ENCODE measurements at regions not wholly inside any gene's neighbourhood (a gene's known extent, or its start where the extent isn't known, plus 50 kb on each side); places are given as distances from the start of the nearest gene placed in this dataset.

DNA sequence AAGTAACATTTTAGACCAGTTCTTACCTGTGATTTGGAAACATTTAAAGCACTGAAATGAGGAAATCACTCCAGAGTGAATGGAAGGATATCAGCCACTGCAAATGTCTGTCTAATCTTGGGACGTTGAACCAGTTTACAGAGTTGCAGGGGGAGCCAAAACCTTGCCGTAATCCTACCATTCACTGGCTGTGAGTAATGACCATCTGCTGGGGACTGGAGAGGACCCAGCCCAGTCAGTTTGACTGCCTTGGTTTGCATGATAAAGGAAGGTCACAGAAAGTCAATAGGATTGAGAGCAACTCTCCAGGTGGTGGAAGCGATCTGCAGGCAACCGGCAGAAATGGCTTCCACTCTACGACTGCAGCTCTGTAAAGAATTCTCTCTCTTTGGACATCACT is 167.2 kb downstream of the AKR1D1 start:
- Histone ChIP-seq H3K4me1 (ENCODE audit: control insufficient read depth, insufficient read depth, low read depth, low read length) (peaks cover 5% of the 10 kb centered on the region), H3K79me1 (replicated peaks; ENCODE audit: low read length, poor library complexity, severe bottlenecking) (no peaks in the 10 kb centered on the region), H3K23ac (ENCODE audit: low read length in 2 of 2) (no peak overlapping the region), H2BK5ac (ENCODE audit: low read depth, low read length, poor library complexity, severe bottlenecking) (no peak overlapping the region), H3K36me3 (ENCODE audit: control insufficient read depth in 1 of 2, insufficient read depth in 2 of 2, low read depth in 1 of 2, low read length in 2 of 2) (no peaks in the 10 kb centered on the region), H3K4me2 (ENCODE audit: low read length, poor library complexity, severe bottlenecking) (no peak overlapping the region), H4K91ac (ENCODE audit: low read length) (no peak overlapping the region), H2BK15ac (ENCODE audit: low read depth, poor library complexity, severe bottlenecking) (no peak overlapping the region), H3K14ac (ENCODE audit: low read length in 2 of 2) (no peak overlapping the region), H2BK120ac (ENCODE audit: low read depth, low read length) (no peak overlapping the region), H2AFZ (ENCODE audit: low read depth, low read length) (no peak overlapping the region), H3K18ac (ENCODE audit: low read depth in 1 of 2, low read length in 2 of 2) (peak overlapping the region in 1 of 2 experiments; percentile 24), H3K9me3 (ENCODE audit: control insufficient read depth, low read length) (peaks cover 17% of the 10 kb centered on the region), H3K4ac (ENCODE audit: low read depth in 1 of 2, low read length in 2 of 2) (no peak overlapping the region), H2AK5ac (ENCODE audit: low read length, severe bottlenecking) (no peak overlapping the region), H4K8ac (ENCODE audit: low read length) (no peak overlapping the region), H3K27ac (ENCODE audit: low read length, poor library complexity, severe bottlenecking) (peak overlapping the region; percentile 68), H3K4me3 (ENCODE audit: insufficient read depth in 1 of 2, low read depth in 1 of 2, low read length in 2 of 2) (no peak overlapping the region), H3K9ac (ENCODE audit: low read length) (no peak overlapping the region), H2BK12ac (ENCODE audit: low read length in 2 of 2) (peak overlapping the region in 1 of 2 experiments; percentile 28), H3K27me3 (ENCODE audit: control insufficient read depth in 1 of 2, insufficient read depth in 1 of 2, low read length in 2 of 2) (no peaks in the 10 kb centered on the region)
- peak; percentile 12 for DNase-seq
- 9% methylated on average over 3 of the region's 5 CpGs for WGBS

DNA sequence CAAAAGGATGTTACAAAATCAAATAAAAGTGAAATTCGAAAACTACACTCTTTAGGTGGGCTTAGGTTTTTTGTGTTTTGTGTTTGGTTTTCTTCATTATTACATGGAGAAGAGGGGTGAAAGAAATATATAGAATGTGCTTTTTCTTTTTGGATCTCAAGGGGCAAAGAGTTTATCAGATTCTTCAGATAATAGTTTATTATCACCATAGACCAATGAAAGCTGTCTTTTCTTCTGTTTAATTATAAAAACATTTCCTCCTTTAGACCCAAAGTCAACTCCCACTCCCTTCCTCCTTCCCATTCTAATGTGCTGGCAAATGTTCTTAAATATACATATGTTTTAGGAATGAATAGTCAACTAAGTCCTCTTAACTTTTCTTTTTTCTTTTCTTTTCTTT is 167.6 kb downstream of the AKR1D1 start:
- no peak overlapping the region for H4K91ac ChIP-seq (ENCODE audit: low read length)
- no peak overlapping the region for H2BK120ac ChIP-seq (ENCODE audit: low read depth, low read length)
- 80% methylated on average over 1 of the region's 1 CpG for WGBS
- peaks cover 13% of the 10 kb centered on the region for H3K9me3 ChIP-seq (ENCODE audit: control insufficient read depth, low read length)
- no peak overlapping the region for H2BK5ac ChIP-seq (ENCODE audit: low read depth, low read length, poor library complexity, severe bottlenecking)
- DNase-seq = no peak
- H3K18ac ChIP-seq (ENCODE audit: low read depth in 1 of 2, low read length in 2 of 2) = no peak overlapping the region
- H2AK5ac ChIP-seq (ENCODE audit: low read length, severe bottlenecking) = no peak overlapping the region
- no peaks in the 10 kb centered on the region for H3K36me3 ChIP-seq (ENCODE audit: control insufficient read depth in 1 of 2, insufficient read depth in 2 of 2, low read depth in 1 of 2, low read length in 2 of 2)
- no peak overlapping the region for H3K14ac ChIP-seq (ENCODE audit: low read length in 2 of 2)
- H3K27ac ChIP-seq (ENCODE audit: low read length, poor library complexity, severe bottlenecking) = no peak overlapping the region
- no peak overlapping the region for H4K8ac ChIP-seq (ENCODE audit: low read length)
- H3K4ac ChIP-seq (ENCODE audit: low read depth in 1 of 2, low read length in 2 of 2) = no peak overlapping the region
- no peaks in the 10 kb centered on the region for H3K79me1 ChIP-seq (replicated peaks; ENCODE audit: low read length, poor library complexity, severe bottlenecking)
- H3K27me3 ChIP-seq (ENCODE audit: control insufficient read depth in 1 of 2, insufficient read depth in 1 of 2, low read length in 2 of 2) = no peaks in the 10 kb centered on the region
- H2BK15ac ChIP-seq (ENCODE audit: low read depth, poor library complexity, severe bottlenecking) = no peak overlapping the region
- no peak overlapping the region for H2BK12ac ChIP-seq (ENCODE audit: low read length in 2 of 2)
- H3K4me1 ChIP-seq (ENCODE audit: control insufficient read depth, insufficient read depth, low read depth, low read length) = peaks cover 7% of the 10 kb centered on the region
- no peak overlapping the region for H3K4me3 ChIP-seq (ENCODE audit: insufficient read depth in 1 of 2, low read depth in 1 of 2, low read length in 2 of 2)
- H3K23ac ChIP-seq (ENCODE audit: low read length in 2 of 2) = no peak overlapping the region
- no peak overlapping the region for H2AFZ ChIP-seq (ENCODE audit: low read depth, low read length)
- no peak overlapping the region for H3K9ac ChIP-seq (ENCODE audit: low read length)
- H3K4me2 ChIP-seq (ENCODE audit: low read length, poor library complexity, severe bottlenecking) = no peak overlapping the region

DNA sequence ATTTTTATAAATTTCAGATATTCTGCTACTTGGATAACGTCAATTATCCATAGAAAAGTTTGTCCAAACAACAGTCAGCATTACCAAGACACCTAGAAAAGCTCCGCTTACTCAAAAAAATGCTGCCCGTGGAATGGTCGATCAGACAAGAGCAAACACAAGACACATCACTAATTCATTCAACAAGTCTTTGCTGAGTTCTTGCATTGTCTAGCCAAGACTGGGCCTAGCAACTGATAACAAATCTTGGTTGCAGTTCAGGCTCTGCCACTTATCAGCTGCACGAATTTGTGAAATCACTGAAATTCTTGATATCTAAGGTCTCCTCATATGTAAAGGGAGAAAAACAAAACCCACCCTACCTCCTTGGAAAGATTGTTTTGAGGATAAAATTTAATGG is 168.3 kb downstream of the AKR1D1 start:
- Histone ChIP-seq H3K4me2 (ENCODE audit: low read length, poor library complexity, severe bottlenecking) (no peak overlapping the region), H2BK15ac (ENCODE audit: low read depth, poor library complexity, severe bottlenecking) (no peak overlapping the region), H3K14ac (ENCODE audit: low read length in 2 of 2) (no peak overlapping the region), H3K27ac (ENCODE audit: low read length, poor library complexity, severe bottlenecking) (no peak overlapping the region), H4K8ac (ENCODE audit: low read length) (no peak overlapping the region), H3K18ac (ENCODE audit: low read depth in 1 of 2, low read length in 2 of 2) (no peak overlapping the region), H2BK120ac (ENCODE audit: low read depth, low read length) (no peak overlapping the region), H3K9me3 (ENCODE audit: control insufficient read depth, low read length) (peaks cover 8% of the 10 kb centered on the region), H3K4me3 (ENCODE audit: insufficient read depth in 1 of 2, low read depth in 1 of 2, low read length in 2 of 2) (no peak overlapping the region), H3K27me3 (ENCODE audit: control insufficient read depth in 1 of 2, insufficient read depth in 1 of 2, low read length in 2 of 2) (no peaks in the 10 kb centered on the region), H2AFZ (ENCODE audit: low read depth, low read length) (no peak overlapping the region), H2BK12ac (ENCODE audit: low read length in 2 of 2) (no peak overlapping the region), H2AK5ac (ENCODE audit: low read length, severe bottlenecking) (peak overlapping the region; percentile 75), H3K4ac (ENCODE audit: low read depth in 1 of 2, low read length in 2 of 2) (peak overlapping the region in 1 of 2 experiments; percentile 79), H3K23ac (ENCODE audit: low read length in 2 of 2) (no peak overlapping the region), H4K91ac (ENCODE audit: low read length) (no peak overlapping the region), H3K4me1 (ENCODE audit: control insufficient read depth, insufficient read depth, low read depth, low read length) (peaks cover 7% of the 10 kb centered on the region), H3K36me3 (ENCODE audit: control insufficient read depth in 1 of 2, insufficient read depth in 2 of 2, low read depth in 1 of 2, low read length in 2 of 2) (no peaks in the 10 kb centered on the region), H3K9ac (ENCODE audit: low read length) (no peak overlapping the region), H3K79me1 (replicated peaks; ENCODE audit: low read length, poor library complexity, severe bottlenecking) (no peaks in the 10 kb centered on the region), H2BK5ac (ENCODE audit: low read depth, low read length, poor library complexity, severe bottlenecking) (no peak overlapping the region)
- no peak for DNase-seq
- WGBS = 94% methylated on average over 4 of the region's 5 CpGs

DNA sequence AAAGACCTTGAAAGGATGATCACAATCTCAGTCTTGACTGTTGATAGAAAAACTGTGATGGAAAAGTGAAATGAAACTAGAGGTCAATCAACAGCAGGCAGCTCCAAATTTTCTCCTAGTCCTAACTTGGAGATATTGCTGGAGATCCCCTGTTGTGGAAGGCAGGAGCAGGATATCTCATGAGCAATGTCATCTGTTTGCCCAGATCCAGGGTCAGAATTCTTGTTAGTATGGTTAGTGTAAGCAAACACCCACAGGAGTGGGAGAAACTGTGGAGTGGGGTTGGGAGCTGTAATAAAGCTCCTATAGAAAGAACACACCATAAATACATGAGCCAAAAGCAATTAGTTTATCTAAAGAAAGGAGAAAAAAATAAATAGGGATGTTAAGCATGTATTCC is 169.0 kb downstream of the AKR1D1 start:
- Histone ChIP-seq H3K9ac (ENCODE audit: low read length) (no peak overlapping the region), H3K4me2 (ENCODE audit: low read length, poor library complexity, severe bottlenecking) (no peak overlapping the region)

More for the DNA sequence above, 169.0 kb downstream of the AKR1D1 start:
- Histone ChIP-seq H3K36me3 (ENCODE audit: control insufficient read depth in 1 of 2, insufficient read depth in 2 of 2, low read depth in 1 of 2, low read length in 2 of 2) (no peaks in the 10 kb centered on the region), H3K79me1 (replicated peaks; ENCODE audit: low read length, poor library complexity, severe bottlenecking) (no peaks in the 10 kb centered on the region), H4K8ac (ENCODE audit: low read length) (no peak overlapping the region), H4K91ac (ENCODE audit: low read length) (no peak overlapping the region), H2BK15ac (ENCODE audit: low read depth, poor library complexity, severe bottlenecking) (no peak overlapping the region), H3K27ac (ENCODE audit: low read length, poor library complexity, severe bottlenecking) (no peak overlapping the region), H3K4me3 (ENCODE audit: insufficient read depth in 1 of 2, low read depth in 1 of 2, low read length in 2 of 2) (no peak overlapping the region), H2BK12ac (ENCODE audit: low read length in 2 of 2) (no peak overlapping the region), H2AK5ac (ENCODE audit: low read length, severe bottlenecking) (peak overlapping the region; percentile 51), H3K4ac (ENCODE audit: low read depth in 1 of 2, low read length in 2 of 2) (no peak overlapping the region), H3K4me1 (ENCODE audit: control insufficient read depth, insufficient read depth, low read depth, low read length) (peaks cover 7% of the 10 kb centered on the region), H3K27me3 (ENCODE audit: control insufficient read depth in 1 of 2, insufficient read depth in 1 of 2, low read length in 2 of 2) (no peaks in the 10 kb centered on the region), H2BK5ac (ENCODE audit: low read depth, low read length, poor library complexity, severe bottlenecking) (no peak overlapping the region), H2BK120ac (ENCODE audit: low read depth, low read length) (no peak overlapping the region), H3K9me3 (ENCODE audit: control insufficient read depth, low read length) (peaks cover 10% of the 10 kb centered on the region), H3K14ac (ENCODE audit: low read length in 2 of 2) (no peak overlapping the region), H2AFZ (ENCODE audit: low read depth, low read length) (no peak overlapping the region), H3K18ac (ENCODE audit: low read depth in 1 of 2, low read length in 2 of 2) (no peak overlapping the region), H3K23ac (ENCODE audit: low read length in 2 of 2) (no peak overlapping the region)
- DNase-seq = peak; percentile 31

All from mesenchymal stem cell (in vitro differentiated cells and primary cell).